SK-N-MC (cell line): ENCODE measurements at regions not wholly inside any gene's neighbourhood (a gene's known extent, or its start where the extent isn't known, plus 50 kb on each side); places are given as distances from the start of the nearest gene placed in this dataset.

ENCODE experiments used
- EZH2 ChIP-seq: fragments of 200-600 bp; sonication (generic); IDR thresholded peaks from one replicate; pipeline ENCODE4 v1.6.1; 2017; ENCODE audit warnings: antibody characterized with exemption
- POLR2AphosphoS5 ChIP-seq: IDR thresholded peaks from 2 replicates; pipeline ENCODE4 v1.6.1; 2012; ENCODE audit warnings: mild to moderate bottlenecking, low read depth, low read length, borderline replicate concordance

DNA sequence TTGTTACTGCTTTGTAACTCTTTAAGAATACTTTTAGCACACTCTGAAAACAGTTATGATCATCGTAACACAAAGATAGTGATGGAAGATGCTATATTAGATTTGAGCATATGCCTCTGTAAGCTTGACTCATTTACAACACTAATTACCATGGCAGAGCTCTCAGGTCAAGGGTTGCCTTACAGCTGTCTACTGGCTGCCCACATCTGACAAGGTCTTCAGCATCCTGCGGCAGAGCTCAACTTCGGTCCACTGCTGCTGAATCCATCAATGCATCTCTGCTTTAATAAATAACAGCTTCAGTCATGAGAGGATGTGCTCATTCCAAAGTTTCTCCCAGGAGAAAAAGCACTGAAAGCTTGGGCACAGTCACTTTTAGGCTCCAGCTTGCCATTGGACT is 449.4 kb downstream of the RASEF start:
- TF ChIP-seq EZH2, result no peak
- no peak for TF ChIP-seq POLR2AphosphoS5
